ENCODE measurements at regions not wholly inside any gene's neighbourhood (a gene's known extent, or its start where the extent isn't known, plus 50 kb on each side); places are given as distances from the start of the nearest gene placed in this dataset.
A peak's percentile ranks its signal among the peaks of the same experiment; 100 is the strongest.

- TF ChIP-seq EP300 (IDR thresholded peaks at IDR 0.05; ENCODE audit: low read length) (0 out of 2 replicates have a peak, but pooled peaks have one; percentile 12), PKNOX1 (IDR thresholded peaks at IDR 0.05) (peak; percentile 42; the same call in 1 of the 2 replicates), SMARCE1 (IDR thresholded peaks at IDR 0.05) (peak; percentile 33; the same call in 1 of the 2 replicates), PCBP2 (IDR thresholded peaks at IDR 0.05; ENCODE audit: low read depth, low read length, poor library complexity, severe bottlenecking) (no peak), FOXP1 (CRISPR knock-in tag; IDR thresholded peaks at IDR 0.05) (no peak), CREM (IDR thresholded peaks at IDR 0.05; ENCODE audit: low read depth) (peak; percentile 36; the same call in 1 of the 2 replicates), ATF7 (IDR thresholded peaks at IDR 0.05) (peak; percentile 71; the same call in 1 of the 2 replicates), ATF3 (IDR thresholded peaks at IDR 0.05) (peak; percentile 13; the same call in 1 of the 2 replicates), ATF3 (CRISPR knock-in tag; conservative IDR thresholded peaks at IDR 0.05) (no peak), PPARD (CRISPR knock-in tag; IDR thresholded peaks at IDR 0.05) (no peak), PHF20 (IDR thresholded peaks at IDR 0.05; ENCODE audit: partially characterized antibody) (no peak), TEAD4 (IDR thresholded peaks at IDR 0.05; ENCODE audit: low read length) (peak; percentile 34; the same call in 1 of the 2 replicates), TEAD4 (CRISPR knock-in tag; IDR thresholded peaks at IDR 0.05; ENCODE audit: borderline replicate concordance) (no peak), ZNF165 (CRISPR knock-in tag; IDR thresholded peaks at IDR 0.05; ENCODE audit: borderline replicate concordance) (no peak), ZNF347 (CRISPR knock-in tag; IDR thresholded peaks at IDR 0.05; ENCODE audit: low read depth) (no peak), ZNF311 (CRISPR knock-in tag; IDR thresholded peaks at IDR 0.05) (no peak), SPI1 (IDR thresholded peaks at IDR 0.05; ENCODE audit: borderline replicate concordance, low read depth, low read length) (peak; percentile 90), RNF219 (CRISPR knock-in tag; IDR thresholded peaks at IDR 0.05) (no peak)
Measured at GRCh38 chr2:136255648-136256461, 137.9 kb upstream of the CXCR4 start (continued).
